ENCODE measurements at regions not wholly inside any gene's neighbourhood (a gene's known extent, or its start where the extent isn't known, plus 50 kb on each side); places are given as distances from the start of the nearest gene placed in this dataset.

GRCh38 chr17:79294459-79295071 lies 219.9 kb downstream of the ENGASE start:
- TF ChIP-seq CTCF (conservative IDR thresholded peaks at IDR 0.05) (no peak), EZH2 (IDR thresholded peaks at IDR 0.05; ENCODE audit: low read depth) (no peak)
